ENCODE measurements at regions not wholly inside any gene's neighbourhood (a gene's known extent, or its start where the extent isn't known, plus 50 kb on each side); places are given as distances from the start of the nearest gene placed in this dataset.

GRCh38 chr9:102114557-102114956 is 376.1 kb upstream of the GRIN3A start:
- no peak for DNase-seq

- DNase-seq, result no peak
These were observed 374.7 kb upstream of the GRIN3A start for GRCh38 chr9:102113191-102113590.

- no peak for DNase-seq
These were observed 368.0 kb upstream of the GRIN3A start for GRCh38 chr9:102106439-102106838.

- DNase-seq, result no peak
These were observed 363.3 kb upstream of the GRIN3A start for GRCh38 chr9:102101723-102102122.

- DNase-seq, result no peak
These were observed 348.7 kb upstream of the GRIN3A start for GRCh38 chr9:102087141-102087540.

- no peak for DNase-seq
These were observed 347.1 kb upstream of the GRIN3A start for GRCh38 chr9:102085548-102085947.

- no peak for DNase-seq
These were observed 333.8 kb upstream of the GRIN3A start for GRCh38 chr9:102072059-102072764.

GRCh38 chr9:102069969-102070368 is 331.5 kb upstream of the GRIN3A start:
- no peak for DNase-seq

GRCh38 chr9:102054811-102055210 is 316.4 kb upstream of the GRIN3A start:
- DNase-seq, result no peak

GRCh38 chr9:102049586-102050246 is 311.3 kb upstream of the GRIN3A start:
- no peak for DNase-seq

GRCh38 chr9:102047549-102047948 is 309.1 kb upstream of the GRIN3A start:
- DNase-seq, result no peak

- no peak for DNase-seq
These were observed 305.7 kb upstream of the GRIN3A start for GRCh38 chr9:102044133-102044532.

GRCh38 chr9:102038006-102038405 is 299.6 kb upstream of the GRIN3A start:
- DNase-seq, result no peak

GRCh38 chr9:102035929-102036328 is 297.5 kb upstream of the GRIN3A start:
- DNase-seq, result no peak

GRCh38 chr9:102032614-102033013 is 294.2 kb upstream of the GRIN3A start:
- no peak for DNase-seq

GRCh38 chr9:102000956-102001355 is 262.5 kb upstream of the GRIN3A start:
- DNase-seq, result no peak

GRCh38 chr9:101999441-101999840 is 261.0 kb upstream of the GRIN3A start:
- DNase-seq, result no peak

- no peak for DNase-seq
These were observed 256.8 kb upstream of the GRIN3A start for GRCh38 chr9:101995231-101995630.

GRCh38 chr9:101993771-101994170 is 255.3 kb upstream of the GRIN3A start:
- no peak for DNase-seq

- no peak for DNase-seq
These were observed 253.5 kb upstream of the GRIN3A start for GRCh38 chr9:101991926-101992325.

- peak; percentile 28 for DNase-seq
These were observed 239.3 kb upstream of the GRIN3A start for GRCh38 chr9:101977614-101978210.

GRCh38 chr9:101970609-101971008 is 232.2 kb upstream of the GRIN3A start:
- DNase-seq, result no peak

GRCh38 chr9:101968392-101968791 is 229.9 kb upstream of the GRIN3A start:
- no peak for DNase-seq

- DNase-seq, result no peak
These were observed 228.2 kb upstream of the GRIN3A start for GRCh38 chr9:101966691-101967090.

Data from activated CD4-positive, alpha-beta T cell treated with anti-CD3 and anti-CD28 coated beads, Interleukin-2, amount 50 U/mL, for 16 hours (primary cell).